ENCODE measurements at regions not wholly inside any gene's neighbourhood (a gene's known extent, or its start where the extent isn't known, plus 50 kb on each side); places are given as distances from the start of the nearest gene placed in this dataset.

- TF ChIP-seq CTCF (IDR thresholded peaks at IDR 0.05) (no peak), EP300 (IDR thresholded peaks at IDR 0.05) (no peak), POLR2A (IDR thresholded peaks at IDR 0.05) (no peak)
Observed at GRCh38 chr2:145914716-145915115, 1394.8 kb upstream of the ZEB2 start.
